WTC11 (cell line): ENCODE measurements at regions not wholly inside any gene's neighbourhood (a gene's known extent, or its start where the extent isn't known, plus 50 kb on each side); places are given as distances from the start of the nearest gene placed in this dataset.

ENCODE experiments used
- ATAC-seq: fragments of 200-7000 bp; cut with Tn5 transposase; 2 replicates; pipeline ENCODE4 v1.10.0; 2021; ENCODE audit warnings: mild to moderate bottlenecking, moderate library complexity
- CTCF ChIA-PET: fragments of 300-600 bp; sonication (Branson Sonifier 250); formaldehyde crosslinking; loops from one replicate; lab custom pipeline; 2021; ENCODE audit warnings: antibody characterized with exemption; lab: Charles Lee
- POLR2A ChIA-PET: fragments of 350-600 bp; sonication (Branson Sonifier 250); formaldehyde crosslinking; loops from one replicate; lab custom pipeline; 2021; ENCODE audit warnings: antibody characterized with exemption; lab: Charles Lee
- DNase-seq: peaks from one replicate; pipeline ENCODE4 v3.0.0; 2021; ENCODE audit warnings: low spot score
- H3K27ac Mint-ChIP-seq: 2 replicates; pipeline ENCODE4 v1.8.0; 2021; ENCODE audit warnings: mixed read lengths
- H3K27me3 Mint-ChIP-seq: 2 replicates; pipeline ENCODE4 v1.8.0; 2021; ENCODE audit warnings: low read depth, mild to moderate bottlenecking, moderate library complexity, mixed read lengths
- H3K36me3 Mint-ChIP-seq: 2 replicates; pipeline ENCODE4 v1.8.0; 2021; ENCODE audit warnings: mixed read lengths
- H3K4me1 Mint-ChIP-seq: 2 replicates; pipeline ENCODE4 v1.8.0; 2022; ENCODE audit warnings: mixed read lengths
- H3K4me3 Mint-ChIP-seq: 2 replicates; pipeline ENCODE4 v1.8.0; 2021; ENCODE audit warnings: mild to moderate bottlenecking, moderate library complexity, mixed read lengths
- H3K9me3 Mint-ChIP-seq: 2 replicates; pipeline ENCODE4 v1.8.0; 2021; ENCODE audit warnings: mixed read lengths
- FOXJ3 ChIP-seq: sonication (generic); formaldehyde crosslinking; IDR thresholded peaks from 2 replicates; pipeline ENCODE4 v1.9.0; 2021; ENCODE audit warnings: missing genetic modification reagents, mild to moderate bottlenecking, borderline replicate concordance
- FOXP1 ChIP-seq: sonication (generic); formaldehyde crosslinking; IDR thresholded peaks from 2 replicates; pipeline ENCODE4 v1.8.0; 2022; ENCODE audit warnings: missing genetic modification reagents, mild to moderate bottlenecking, moderate library complexity, borderline replicate concordance
- JUN ChIP-seq: sonication (generic); formaldehyde crosslinking; IDR thresholded peaks from 2 replicates; pipeline ENCODE4 v1.8.0; 2023; ENCODE audit warnings: mild to moderate bottlenecking, missing genetic modification reagents
- MXD4 ChIP-seq: fragments of 250-450 bp; sonication (Bioruptor Pico); IDR thresholded peaks from 2 replicates; pipeline ENCODE4 v1.8.0; 2021; ENCODE audit warnings: mild to moderate bottlenecking, moderate library complexity, borderline replicate concordance
- NR2C2 ChIP-seq: sonication (generic); formaldehyde crosslinking; IDR thresholded peaks from 2 replicates; pipeline ENCODE4 v1.8.0; 2022; ENCODE audit warnings: mild to moderate bottlenecking, missing genetic modification reagents
- OVOL2 ChIP-seq: fragments of 250-450 bp; sonication (Bioruptor Pico); IDR thresholded peaks from 2 replicates; pipeline ENCODE4 v1.9.0; 2021; ENCODE audit warnings: mild to moderate bottlenecking, borderline replicate concordance
- SMAD3 ChIP-seq: sonication (generic); formaldehyde crosslinking; IDR thresholded peaks from 2 replicates; pipeline ENCODE4 v1.8.0; 2022; ENCODE audit warnings: missing genetic modification reagents, mild to moderate bottlenecking, borderline replicate concordance
- SMAD4 ChIP-seq: sonication (generic); formaldehyde crosslinking; IDR thresholded peaks from 2 replicates; pipeline ENCODE4 v1.8.0; 2022; ENCODE audit warnings: mild to moderate bottlenecking, missing genetic modification reagents
- SOX15 ChIP-seq: fragments of 250-450 bp; sonication (Bioruptor Pico); IDR thresholded peaks from 2 replicates; pipeline ENCODE4 v1.9.0; 2021; ENCODE audit warnings: mild to moderate bottlenecking
- TCF7 ChIP-seq: sonication (generic); formaldehyde crosslinking; IDR thresholded peaks from 2 replicates; pipeline ENCODE4 v1.8.0; 2022; ENCODE audit warnings: mild to moderate bottlenecking, low read depth, missing genetic modification reagents, moderate library complexity
- ZNF138 ChIP-seq: sonication (generic); formaldehyde crosslinking; conservative IDR thresholded peaks from 2 replicates; pipeline ENCODE4 v1.8.1; 2022; ENCODE audit warnings: mild to moderate bottlenecking, moderate library complexity, missing genetic modification reagents
- ZNF317 ChIP-seq: sonication (generic); formaldehyde crosslinking; IDR thresholded peaks from 2 replicates; pipeline ENCODE4 v1.8.1; 2023; ENCODE audit warnings: low read depth, mild to moderate bottlenecking, moderate library complexity, missing genetic modification reagents, borderline replicate concordance
- ZNF396 ChIP-seq: fragments of 250-450 bp; sonication (Bioruptor Pico); IDR thresholded peaks from 2 replicates; pipeline ENCODE4 v1.8.0; 2021; ENCODE audit warnings: mild to moderate bottlenecking, moderate library complexity, borderline replicate concordance
- ZNF671 ChIP-seq: fragments of 250-450 bp; sonication (Bioruptor Pico); IDR thresholded peaks from 2 replicates; pipeline ENCODE4 v1.8.0; 2021; ENCODE audit warnings: mild to moderate bottlenecking
- TF ChIP-seq, protein P1 (sequence below): fragments of 250-450 bp; sonication (Bioruptor Pico); IDR thresholded peaks from 2 replicates; pipeline ENCODE4 v1.9.0; 2021; ENCODE audit warnings: mild to moderate bottlenecking
- TF ChIP-seq, protein P2 (sequence below): sonication (generic); formaldehyde crosslinking; IDR thresholded peaks from 2 replicates; pipeline ENCODE4 v1.8.1; 2023; ENCODE audit warnings: mild to moderate bottlenecking, missing genetic modification reagents
- TF ChIP-seq, protein P3 (sequence below): fragments of 250-450 bp; sonication (Bioruptor Pico); IDR thresholded peaks from 2 replicates; pipeline ENCODE4 v1.9.0; 2021; ENCODE audit warnings: mild to moderate bottlenecking, borderline replicate concordance
- TF ChIP-seq, protein P4 (sequence below): fragments of 200-600 bp; IDR thresholded peaks from 2 replicates; pipeline ENCODE4 v1.8.0; 2022; ENCODE audit warnings: antibody characterized with exemption

DNA sequence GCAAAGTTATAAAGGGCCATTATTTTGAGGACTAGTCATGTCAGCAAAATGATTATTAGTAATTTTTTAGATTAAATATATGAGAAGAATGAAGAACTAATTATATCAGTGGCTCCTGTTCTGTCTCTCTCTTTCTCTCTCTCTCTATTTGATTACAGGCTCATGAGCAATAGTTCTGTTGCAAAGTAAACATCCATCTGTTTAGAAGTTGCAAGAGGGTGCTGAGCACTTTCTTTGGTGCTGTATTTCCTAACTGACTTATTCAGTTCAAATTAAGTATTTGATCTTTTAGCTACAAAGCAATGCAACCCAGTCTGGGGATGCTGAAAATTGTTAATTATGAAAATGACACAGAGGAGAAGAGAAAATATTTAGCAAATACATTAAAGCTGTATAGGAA lies 408.1 kb upstream of the UBE2E3 start:
- ChIA-PET POLR2A (no interaction called here), CTCF (no interaction called here)
- no peak overlapping the region for H3K27ac Mint-ChIP-seq
- no peaks in the 10 kb centered on the region for H3K27me3 Mint-ChIP-seq
- no peaks in the 10 kb centered on the region for H3K4me1 Mint-ChIP-seq
- H3K36me3 Mint-ChIP-seq, result no peaks in the 10 kb centered on the region
- DNase-seq (no peak), ATAC-seq (no peak)
- H3K4me3 Mint-ChIP-seq, result no peak overlapping the region
- no peak for TF ChIP-seq ZNF138
- TF ChIP-seq, protein P1, sequence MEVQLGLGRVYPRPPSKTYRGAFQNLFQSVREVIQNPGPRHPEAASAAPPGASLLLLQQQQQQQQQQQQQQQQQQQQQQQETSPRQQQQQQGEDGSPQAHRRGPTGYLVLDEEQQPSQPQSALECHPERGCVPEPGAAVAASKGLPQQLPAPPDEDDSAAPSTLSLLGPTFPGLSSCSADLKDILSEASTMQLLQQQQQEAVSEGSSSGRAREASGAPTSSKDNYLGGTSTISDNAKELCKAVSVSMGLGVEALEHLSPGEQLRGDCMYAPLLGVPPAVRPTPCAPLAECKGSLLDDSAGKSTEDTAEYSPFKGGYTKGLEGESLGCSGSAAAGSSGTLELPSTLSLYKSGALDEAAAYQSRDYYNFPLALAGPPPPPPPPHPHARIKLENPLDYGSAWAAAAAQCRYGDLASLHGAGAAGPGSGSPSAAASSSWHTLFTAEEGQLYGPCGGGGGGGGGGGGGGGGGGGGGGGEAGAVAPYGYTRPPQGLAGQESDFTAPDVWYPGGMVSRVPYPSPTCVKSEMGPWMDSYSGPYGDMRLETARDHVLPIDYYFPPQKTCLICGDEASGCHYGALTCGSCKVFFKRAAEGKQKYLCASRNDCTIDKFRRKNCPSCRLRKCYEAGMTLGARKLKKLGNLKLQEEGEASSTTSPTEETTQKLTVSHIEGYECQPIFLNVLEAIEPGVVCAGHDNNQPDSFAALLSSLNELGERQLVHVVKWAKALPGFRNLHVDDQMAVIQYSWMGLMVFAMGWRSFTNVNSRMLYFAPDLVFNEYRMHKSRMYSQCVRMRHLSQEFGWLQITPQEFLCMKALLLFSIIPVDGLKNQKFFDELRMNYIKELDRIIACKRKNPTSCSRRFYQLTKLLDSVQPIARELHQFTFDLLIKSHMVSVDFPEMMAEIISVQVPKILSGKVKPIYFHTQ, result no peak
- no peak for TF ChIP-seq MXD4
- TF ChIP-seq TCF7 (CRISPR knock-in tag), result no peak
- TF ChIP-seq, protein P2, sequence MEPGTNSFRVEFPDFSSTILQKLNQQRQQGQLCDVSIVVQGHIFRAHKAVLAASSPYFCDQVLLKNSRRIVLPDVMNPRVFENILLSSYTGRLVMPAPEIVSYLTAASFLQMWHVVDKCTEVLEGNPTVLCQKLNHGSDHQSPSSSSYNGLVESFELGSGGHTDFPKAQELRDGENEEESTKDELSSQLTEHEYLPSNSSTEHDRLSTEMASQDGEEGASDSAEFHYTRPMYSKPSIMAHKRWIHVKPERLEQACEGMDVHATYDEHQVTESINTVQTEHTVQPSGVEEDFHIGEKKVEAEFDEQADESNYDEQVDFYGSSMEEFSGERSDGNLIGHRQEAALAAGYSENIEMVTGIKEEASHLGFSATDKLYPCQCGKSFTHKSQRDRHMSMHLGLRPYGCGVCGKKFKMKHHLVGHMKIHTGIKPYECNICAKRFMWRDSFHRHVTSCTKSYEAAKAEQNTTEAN (CRISPR knock-in tag), result no peak
- TF ChIP-seq ZNF317, result no peak
- no peak for TF ChIP-seq FOXP1 (CRISPR knock-in tag)
- TF ChIP-seq SMAD4 (CRISPR knock-in tag), result no peak
- no peak for TF ChIP-seq FOXJ3
- TF ChIP-seq, protein P3, sequence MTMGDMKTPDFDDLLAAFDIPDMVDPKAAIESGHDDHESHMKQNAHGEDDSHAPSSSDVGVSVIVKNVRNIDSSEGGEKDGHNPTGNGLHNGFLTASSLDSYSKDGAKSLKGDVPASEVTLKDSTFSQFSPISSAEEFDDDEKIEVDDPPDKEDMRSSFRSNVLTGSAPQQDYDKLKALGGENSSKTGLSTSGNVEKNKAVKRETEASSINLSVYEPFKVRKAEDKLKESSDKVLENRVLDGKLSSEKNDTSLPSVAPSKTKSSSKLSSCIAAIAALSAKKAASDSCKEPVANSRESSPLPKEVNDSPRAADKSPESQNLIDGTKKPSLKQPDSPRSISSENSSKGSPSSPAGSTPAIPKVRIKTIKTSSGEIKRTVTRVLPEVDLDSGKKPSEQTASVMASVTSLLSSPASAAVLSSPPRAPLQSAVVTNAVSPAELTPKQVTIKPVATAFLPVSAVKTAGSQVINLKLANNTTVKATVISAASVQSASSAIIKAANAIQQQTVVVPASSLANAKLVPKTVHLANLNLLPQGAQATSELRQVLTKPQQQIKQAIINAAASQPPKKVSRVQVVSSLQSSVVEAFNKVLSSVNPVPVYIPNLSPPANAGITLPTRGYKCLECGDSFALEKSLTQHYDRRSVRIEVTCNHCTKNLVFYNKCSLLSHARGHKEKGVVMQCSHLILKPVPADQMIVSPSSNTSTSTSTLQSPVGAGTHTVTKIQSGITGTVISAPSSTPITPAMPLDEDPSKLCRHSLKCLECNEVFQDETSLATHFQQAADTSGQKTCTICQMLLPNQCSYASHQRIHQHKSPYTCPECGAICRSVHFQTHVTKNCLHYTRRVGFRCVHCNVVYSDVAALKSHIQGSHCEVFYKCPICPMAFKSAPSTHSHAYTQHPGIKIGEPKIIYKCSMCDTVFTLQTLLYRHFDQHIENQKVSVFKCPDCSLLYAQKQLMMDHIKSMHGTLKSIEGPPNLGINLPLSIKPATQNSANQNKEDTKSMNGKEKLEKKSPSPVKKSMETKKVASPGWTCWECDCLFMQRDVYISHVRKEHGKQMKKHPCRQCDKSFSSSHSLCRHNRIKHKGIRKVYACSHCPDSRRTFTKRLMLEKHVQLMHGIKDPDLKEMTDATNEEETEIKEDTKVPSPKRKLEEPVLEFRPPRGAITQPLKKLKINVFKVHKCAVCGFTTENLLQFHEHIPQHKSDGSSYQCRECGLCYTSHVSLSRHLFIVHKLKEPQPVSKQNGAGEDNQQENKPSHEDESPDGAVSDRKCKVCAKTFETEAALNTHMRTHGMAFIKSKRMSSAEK, result no peak
- no peak for TF ChIP-seq OVOL2
- no peak for TF ChIP-seq SOX15
- TF ChIP-seq ZNF671 (CRISPR knock-in tag), result no peak
- TF ChIP-seq ZNF396 (CRISPR knock-in tag), result no peak
- TF ChIP-seq NR2C2 (CRISPR knock-in tag), result no peak
- no peak for TF ChIP-seq JUN (CRISPR knock-in tag)
- no peak for TF ChIP-seq SMAD3 (CRISPR knock-in tag)
- no peaks in the 10 kb centered on the region for H3K9me3 Mint-ChIP-seq

DNA sequence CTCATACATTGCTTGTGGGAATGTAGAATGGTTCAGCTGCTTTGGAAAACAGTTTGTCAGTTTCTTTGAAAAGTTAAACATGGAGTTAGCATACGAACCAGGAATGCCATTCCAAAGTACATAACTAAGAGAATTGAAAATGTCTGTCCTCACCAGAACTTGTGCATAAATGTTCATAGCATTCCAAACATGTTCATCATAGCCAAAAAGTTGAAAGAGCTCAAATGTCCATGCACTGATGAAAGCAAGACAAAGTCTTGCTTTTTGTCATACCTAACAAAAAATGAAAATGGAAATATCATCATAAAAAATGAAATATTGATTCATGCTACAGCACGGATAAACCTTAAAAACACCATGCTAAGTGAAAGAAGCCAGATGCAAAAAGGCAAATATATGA lies 408.8 kb upstream of the UBE2E3 start:
- no peak for ATAC-seq
- ChIA-PET POLR2A (no interaction called here), CTCF (no interaction called here)
- Mint-ChIP-seq H3K4me1 (no peaks in the 10 kb centered on the region), H3K9me3 (no peaks in the 10 kb centered on the region), H3K4me3 (no peak overlapping the region)
- no peak for DNase-seq
- TF ChIP-seq, protein P4, sequence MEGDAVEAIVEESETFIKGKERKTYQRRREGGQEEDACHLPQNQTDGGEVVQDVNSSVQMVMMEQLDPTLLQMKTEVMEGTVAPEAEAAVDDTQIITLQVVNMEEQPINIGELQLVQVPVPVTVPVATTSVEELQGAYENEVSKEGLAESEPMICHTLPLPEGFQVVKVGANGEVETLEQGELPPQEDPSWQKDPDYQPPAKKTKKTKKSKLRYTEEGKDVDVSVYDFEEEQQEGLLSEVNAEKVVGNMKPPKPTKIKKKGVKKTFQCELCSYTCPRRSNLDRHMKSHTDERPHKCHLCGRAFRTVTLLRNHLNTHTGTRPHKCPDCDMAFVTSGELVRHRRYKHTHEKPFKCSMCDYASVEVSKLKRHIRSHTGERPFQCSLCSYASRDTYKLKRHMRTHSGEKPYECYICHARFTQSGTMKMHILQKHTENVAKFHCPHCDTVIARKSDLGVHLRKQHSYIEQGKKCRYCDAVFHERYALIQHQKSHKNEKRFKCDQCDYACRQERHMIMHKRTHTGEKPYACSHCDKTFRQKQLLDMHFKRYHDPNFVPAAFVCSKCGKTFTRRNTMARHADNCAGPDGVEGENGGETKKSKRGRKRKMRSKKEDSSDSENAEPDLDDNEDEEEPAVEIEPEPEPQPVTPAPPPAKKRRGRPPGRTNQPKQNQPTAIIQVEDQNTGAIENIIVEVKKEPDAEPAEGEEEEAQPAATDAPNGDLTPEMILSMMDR, result no peak
- TF ChIP-seq, all 79 proteins: peak for 0
- Mint-ChIP-seq H3K27me3 (no peaks in the 10 kb centered on the region), H3K27ac (no peak overlapping the region), H3K36me3 (no peaks in the 10 kb centered on the region)
